Calu3 (cell line): ENCODE measurements at regions not wholly inside any gene's neighbourhood (a gene's known extent, or its start where the extent isn't known, plus 50 kb on each side); places are given as distances from the start of the nearest gene placed in this dataset.
A peak's percentile ranks its signal among the peaks of the same experiment; 100 is the strongest.

Experiments
- BruUV-seq: library from RNA; stranded (reverse); fragments of 400-500 nt; replicated peaks from 2 replicates; lab custom pipeline; 2021; lab: Mats Ljungman, UMichigan
- CTCF ChIA-PET: fragments of 300-600 bp; sonication (Branson Sonifier 250); formaldehyde crosslinking; loops from one replicate; lab custom pipeline; 2022; ENCODE audit warnings: antibody characterized with exemption; lab: Charles Lee
- DNase-seq: peaks from one replicate; pipeline ENCODE4 v3.0.0; 2022
- H3K27ac Mint-ChIP-seq: one replicate; pipeline ENCODE4 v1.8.0; 2022; ENCODE audit warnings: mixed read lengths; ENCODE audit not compliant: unreplicated experiment
- H3K27me3 Mint-ChIP-seq: one replicate; pipeline ENCODE4 v1.8.0; 2022; ENCODE audit warnings: mixed read lengths; ENCODE audit not compliant: unreplicated experiment
- H3K36me3 Mint-ChIP-seq: one replicate; pipeline ENCODE4 v1.8.0; 2022; ENCODE audit warnings: mild to moderate bottlenecking, moderate library complexity, mixed read lengths; ENCODE audit not compliant: insufficient read depth, unreplicated experiment
- H3K4me1 Mint-ChIP-seq: one replicate; pipeline ENCODE4 v1.8.0; 2022; ENCODE audit warnings: mild to moderate bottlenecking, low read depth, mixed read lengths; ENCODE audit not compliant: unreplicated experiment
- H3K4me3 Mint-ChIP-seq: one replicate; pipeline ENCODE4 v1.8.0; 2022; ENCODE audit warnings: mild to moderate bottlenecking, low read depth, moderate library complexity, mixed read lengths; ENCODE audit not compliant: unreplicated experiment
- H3K9me3 Mint-ChIP-seq: one replicate; pipeline ENCODE4 v1.8.0; 2022; ENCODE audit warnings: low read depth, mixed read lengths; ENCODE audit not compliant: unreplicated experiment
- intact Hi-C: fragments of 100-400 bp; cut with micrococcal nuclease; formaldehyde crosslinking; loops from one replicate; pipeline ENCODE4 v1.10.0; 2022; ENCODE audit not compliant: unreplicated experiment
- TF ChIP-seq, protein P1 (sequence below): fragments of 200-600 bp; IDR thresholded peaks from one replicate; pipeline ENCODE4 v1.8.0; 2022; ENCODE audit warnings: antibody characterized with exemption; ENCODE audit not compliant: unreplicated experiment

DNA sequence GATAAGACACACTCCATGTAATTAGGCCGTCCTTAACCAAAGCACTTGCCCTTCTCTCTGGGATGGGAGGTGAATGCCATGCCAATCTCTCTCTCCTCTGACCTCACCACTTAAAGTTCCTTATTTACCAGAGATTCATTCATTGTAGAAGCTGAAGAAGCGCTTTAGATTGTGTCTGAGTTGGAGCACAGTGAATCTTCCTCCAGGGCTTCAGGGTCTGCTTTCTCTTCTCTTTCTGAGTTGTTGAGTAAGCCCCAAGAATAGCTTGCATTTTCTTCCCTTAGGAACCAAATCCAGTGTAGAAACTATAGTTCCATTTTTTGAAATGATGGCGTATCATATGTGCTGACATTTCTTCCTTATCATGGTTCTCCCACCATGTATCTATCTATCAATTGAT lies 104.5 kb upstream of the MAML3 start:
- Mint-ChIP-seq H3K9me3 (no peaks in the 10 kb centered on the region), H3K4me1 (peaks cover 21% of the 10 kb centered on the region), H3K27ac (no peak overlapping the region), H3K36me3 (peaks cover 4% of the 10 kb centered on the region), H3K27me3 (no peaks in the 10 kb centered on the region), H3K4me3 (no peak overlapping the region)
- no TSS peak for BruUV-seq
- CTCF ChIA-PET: no interaction called here
- intact Hi-C loops: loop anchor here (10.0 kb wide), 1 partner anchor 524 kb away; no protein-coding TSS in a partner anchor
- DNase-seq: no peak
- TF ChIP-seq, protein P1, sequence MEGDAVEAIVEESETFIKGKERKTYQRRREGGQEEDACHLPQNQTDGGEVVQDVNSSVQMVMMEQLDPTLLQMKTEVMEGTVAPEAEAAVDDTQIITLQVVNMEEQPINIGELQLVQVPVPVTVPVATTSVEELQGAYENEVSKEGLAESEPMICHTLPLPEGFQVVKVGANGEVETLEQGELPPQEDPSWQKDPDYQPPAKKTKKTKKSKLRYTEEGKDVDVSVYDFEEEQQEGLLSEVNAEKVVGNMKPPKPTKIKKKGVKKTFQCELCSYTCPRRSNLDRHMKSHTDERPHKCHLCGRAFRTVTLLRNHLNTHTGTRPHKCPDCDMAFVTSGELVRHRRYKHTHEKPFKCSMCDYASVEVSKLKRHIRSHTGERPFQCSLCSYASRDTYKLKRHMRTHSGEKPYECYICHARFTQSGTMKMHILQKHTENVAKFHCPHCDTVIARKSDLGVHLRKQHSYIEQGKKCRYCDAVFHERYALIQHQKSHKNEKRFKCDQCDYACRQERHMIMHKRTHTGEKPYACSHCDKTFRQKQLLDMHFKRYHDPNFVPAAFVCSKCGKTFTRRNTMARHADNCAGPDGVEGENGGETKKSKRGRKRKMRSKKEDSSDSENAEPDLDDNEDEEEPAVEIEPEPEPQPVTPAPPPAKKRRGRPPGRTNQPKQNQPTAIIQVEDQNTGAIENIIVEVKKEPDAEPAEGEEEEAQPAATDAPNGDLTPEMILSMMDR: no peak

DNA sequence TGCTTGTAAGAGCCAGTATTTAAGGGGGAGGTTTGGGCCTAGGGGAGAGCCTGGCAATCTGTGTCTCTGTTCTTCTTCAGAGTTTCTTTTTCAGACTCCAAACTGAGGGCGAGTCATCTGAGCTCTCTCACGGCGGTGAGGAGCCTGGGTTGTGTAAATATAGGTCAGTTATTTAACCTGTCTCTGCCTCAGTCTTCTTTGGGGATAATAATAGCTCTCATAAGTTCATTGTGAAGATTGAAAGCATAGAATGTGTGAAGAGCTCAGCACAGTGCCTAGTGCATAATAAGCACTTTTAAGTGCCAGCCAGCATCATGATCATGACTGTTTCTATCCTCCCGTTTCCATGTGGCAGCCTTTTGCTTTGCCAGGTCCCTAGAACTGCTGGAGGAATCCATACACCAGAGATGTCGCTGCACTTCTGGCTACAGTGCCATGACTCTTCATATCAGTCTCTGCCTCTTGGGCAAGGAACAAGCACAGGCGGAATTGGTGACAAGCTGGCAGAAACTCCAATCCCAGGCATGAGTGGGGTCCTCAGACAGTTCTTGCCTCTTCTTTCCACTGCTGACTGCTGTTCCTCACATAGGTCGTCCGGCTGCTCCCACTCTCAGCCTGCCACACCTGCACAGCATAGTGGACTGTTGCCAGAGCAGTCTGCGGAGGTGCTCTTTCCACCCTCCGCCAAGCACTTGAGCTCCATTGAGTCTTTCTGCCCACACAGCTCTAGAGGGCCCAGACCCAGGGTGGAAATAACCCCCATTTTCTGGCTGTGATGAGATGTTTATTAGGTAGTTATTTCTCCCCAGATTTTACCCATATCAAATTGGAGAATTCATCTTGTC lies 103.7 kb upstream of the MAML3 start:
- BruUV-seq: no TSS peak
- Mint-ChIP-seq H3K27me3 (no peaks in the 10 kb centered on the region), H3K4me3 (no peak overlapping the region), H3K36me3 (no peaks in the 10 kb centered on the region), H3K9me3 (no peaks in the 10 kb centered on the region), H3K4me1 (peaks cover 23% of the 10 kb centered on the region), H3K27ac (no peak overlapping the region)
- CTCF ChIA-PET: interaction anchor here (1.1 kb wide), 1 partner anchor 245 kb away, joined by 4 read pairs; no protein-coding TSS in a partner anchor
- intact Hi-C loops: loop anchor here (10.0 kb wide), 1 partner anchor 523 kb away; no protein-coding TSS in a partner anchor
- no peak for DNase-seq
- TF ChIP-seq, protein P1: no peak

DNA sequence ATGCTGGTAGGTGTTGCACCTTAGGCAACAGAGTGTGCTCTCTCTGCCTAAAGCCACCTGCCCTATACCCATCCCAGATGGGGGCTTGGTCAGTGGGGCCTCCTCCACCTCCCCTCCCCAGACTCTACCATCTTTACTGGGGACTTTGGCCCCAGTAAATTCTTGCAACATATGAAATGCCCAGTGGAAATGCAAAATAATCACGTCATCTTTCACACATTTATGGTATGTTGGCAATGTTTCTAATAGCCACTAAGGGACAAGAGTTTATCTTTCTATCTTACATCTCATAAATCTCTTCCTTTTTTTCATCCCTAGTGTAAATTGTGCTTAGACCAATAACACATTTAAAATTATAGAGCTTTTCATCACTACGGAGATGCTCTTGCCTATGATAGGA lies 103.0 kb upstream of the MAML3 start:
- Mint-ChIP-seq H3K4me1 (peaks cover 27% of the 10 kb centered on the region), H3K36me3 (no peaks in the 10 kb centered on the region)

DNA sequence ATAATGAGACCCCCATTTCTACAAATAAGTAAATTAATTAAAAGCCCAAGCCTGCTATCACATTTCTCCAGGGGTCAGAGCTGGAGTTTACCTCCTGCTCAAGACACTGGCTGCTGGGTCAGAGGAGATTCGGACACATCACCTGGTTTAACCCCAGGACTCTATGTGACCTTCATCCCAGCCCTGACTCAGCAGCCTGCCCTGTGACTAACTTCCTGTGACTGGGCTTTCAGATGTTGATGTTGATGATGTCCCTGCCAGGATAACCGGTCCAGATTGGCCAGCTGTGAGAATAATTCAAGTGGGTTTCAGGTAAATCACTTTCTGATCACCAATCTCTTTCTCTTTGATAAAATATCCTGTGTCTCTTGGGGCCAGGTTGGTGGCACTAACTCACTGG lies 102.4 kb upstream of the MAML3 start:
- no peaks in the 10 kb centered on the region for H3K9me3 Mint-ChIP-seq
- H3K4me1 Mint-ChIP-seq: peaks cover 31% of the 10 kb centered on the region
- CTCF ChIA-PET: no interaction called here
- H3K4me3 Mint-ChIP-seq: no peak overlapping the region
- TF ChIP-seq, protein P1: no peak
- no peaks in the 10 kb centered on the region for H3K36me3 Mint-ChIP-seq
- H3K27ac Mint-ChIP-seq: no peak overlapping the region
- intact Hi-C loops: loop anchor here (10.0 kb wide), 1 partner anchor 522 kb away; no protein-coding TSS in a partner anchor
- DNase-seq: peak; percentile 10
- BruUV-seq: no TSS peak
- H3K27me3 Mint-ChIP-seq: no peaks in the 10 kb centered on the region

More for the DNA sequence above, 103.0 kb upstream of the MAML3 start:
- CTCF ChIA-PET: interaction anchor here (1.1 kb wide), 1 partner anchor 245 kb away, joined by 4 read pairs; no protein-coding TSS in a partner anchor
- intact Hi-C loops: loop anchor here (10.0 kb wide), 1 partner anchor 522 kb away; no protein-coding TSS in a partner anchor
- no peak overlapping the region for H3K27ac Mint-ChIP-seq
- H3K9me3 Mint-ChIP-seq: no peaks in the 10 kb centered on the region
- no peaks in the 10 kb centered on the region for H3K27me3 Mint-ChIP-seq
- BruUV-seq: no TSS peak
- no peak for DNase-seq
- TF ChIP-seq, protein P1: no peak
- no peak overlapping the region for H3K4me3 Mint-ChIP-seq
